COR-L47 (cell line): ENCODE measurements at regions not wholly inside any gene's neighbourhood (a gene's known extent, or its start where the extent isn't known, plus 50 kb on each side); places are given as distances from the start of the nearest gene placed in this dataset.
A peak's percentile ranks its signal among the peaks of the same experiment; 100 is the strongest.

Experiments used
- DNase-seq: peaks from one replicate; lab custom pipeline; 2025; lab: John Stamatoyannopoulos, UW

- DNase-seq, result no peak
Observed at GRCh38 chr1:103854279-103854678, 104.6 kb downstream of the AMY1C start.

- no peak for DNase-seq
Observed at GRCh38 chr1:103859721-103860120, 110.0 kb downstream of the AMY1C start.

GRCh38 chr1:103898576-103899345 lies 149.1 kb downstream of the AMY1C start:
- no peak for DNase-seq

- no peak for DNase-seq
Observed at GRCh38 chr1:103900005-103900404, 150.3 kb downstream of the AMY1C start.

- no peak for DNase-seq
Observed at GRCh38 chr1:103901072-103901471, 151.4 kb downstream of the AMY1C start.

GRCh38 chr1:103905363-103905762 lies 155.7 kb downstream of the AMY1C start:
- no peak for DNase-seq

GRCh38 chr1:103911450-103911849 lies 161.8 kb downstream of the AMY1C start:
- no peak for DNase-seq

GRCh38 chr1:103917795-103918194 lies 168.1 kb downstream of the AMY1C start:
- no peak for DNase-seq

GRCh38 chr1:103931891-103932290 lies 182.2 kb downstream of the AMY1C start:
- DNase-seq, result no peak

GRCh38 chr1:103937763-103938357 lies 188.2 kb downstream of the AMY1C start:
- DNase-seq, result no peak

GRCh38 chr1:103941086-103941485 lies 191.4 kb downstream of the AMY1C start:
- no peak for DNase-seq

- DNase-seq, result no peak
Observed at GRCh38 chr1:103942029-103942428, 192.3 kb downstream of the AMY1C start.

GRCh38 chr1:103945774-103946173 lies 196.1 kb downstream of the AMY1C start:
- no peak for DNase-seq

GRCh38 chr1:103948526-103948925 lies 198.8 kb downstream of the AMY1C start:
- DNase-seq, result peak; percentile 26

- DNase-seq, result no peak
Observed at GRCh38 chr1:103949779-103950178, 200.1 kb downstream of the AMY1C start.

- DNase-seq, result no peak
Observed at GRCh38 chr1:103953386-103953785, 203.7 kb downstream of the AMY1C start.

- DNase-seq, result no peak
Observed at GRCh38 chr1:103958699-103959098, 209.0 kb downstream of the AMY1C start.

- DNase-seq, result no peak
Observed at GRCh38 chr1:103959565-103959964, 209.9 kb downstream of the AMY1C start.

- DNase-seq, result no peak
Observed at GRCh38 chr1:103960045-103960444, 210.3 kb downstream of the AMY1C start.

GRCh38 chr1:103960710-103961109 lies 211.0 kb downstream of the AMY1C start:
- no peak for DNase-seq

GRCh38 chr1:103986792-103987191 lies 237.1 kb downstream of the AMY1C start:
- no peak for DNase-seq

GRCh38 chr1:103997631-103998030 lies 247.9 kb downstream of the AMY1C start:
- DNase-seq, result no peak

GRCh38 chr1:104018922-104019674 lies 269.4 kb downstream of the AMY1C start:
- no peak for DNase-seq
